H1 (cell line): ENCODE measurements at regions not wholly inside any gene's neighbourhood (a gene's known extent, or its start where the extent isn't known, plus 50 kb on each side); places are given as distances from the start of the nearest gene placed in this dataset.

Experiments used
- CTCF ChIA-PET: fragments of 300-600 bp; sonication (Branson Sonifier 250); formaldehyde crosslinking; loops from one replicate; lab custom pipeline; 2021; ENCODE audit not compliant: partially characterized antibody; lab: Charles Lee
- POLR2A ChIA-PET: fragments of 300-600 bp; sonication (Branson Sonifier 250); formaldehyde crosslinking; loops from one replicate; lab custom pipeline; 2021; ENCODE audit warnings: inconsistent platforms; ENCODE audit not compliant: partially characterized antibody; lab: Charles Lee
- DNase-seq, 2 experiments: peaks; one replicate each; pipeline versions ENCODE4 v3.0.0 to v3.0.0-alpha.2; 2010 to 2022; ENCODE audit warnings: low spot score in 2 of 2, low read depth in 1 of 2, mixed read lengths in 1 of 2
- FAIRE-seq: peaks from 2 replicates; lab custom pipeline; 2011; peaks lifted over from hg19 to GRCh38; lab: Jason Lieb, UNC
- H2AFZ ChIP-seq: 2 replicates; pipeline ENCODE4 v1.8.1; 2012; ENCODE audit warnings: low read length, inconsistent platforms
- H2AK5ac ChIP-seq: 2 replicates; pipeline ENCODE4 v1.6.1; 2013; ENCODE audit warnings: low read depth, low read length
- H2BK120ac ChIP-seq: replicated peaks from 2 replicates; pipeline ENCODE3; 2013; ENCODE audit warnings: low read depth, low read length, inconsistent platforms
- H2BK12ac ChIP-seq: 2 replicates; pipeline ENCODE4 v1.6.1; 2013; ENCODE audit warnings: low read depth, low read length
- H2BK15ac ChIP-seq: 2 replicates; pipeline ENCODE4 v1.6.1; 2013; ENCODE audit warnings: low read length
- H2BK20ac ChIP-seq: 2 replicates; pipeline ENCODE4 v1.6.1; 2013; ENCODE audit warnings: low read length
- H2BK5ac ChIP-seq: 2 replicates; pipeline ENCODE4 v1.6.1; 2013; ENCODE audit warnings: low read depth, low read length
- H3K14ac ChIP-seq: 2 replicates; pipeline ENCODE4 v1.6.1; 2013; ENCODE audit warnings: inconsistent platforms; ENCODE audit not compliant: insufficient read length
- H3K18ac ChIP-seq: 2 replicates; pipeline ENCODE4 v1.6.1; 2013; ENCODE audit warnings: low read length; ENCODE audit errors: extremely low read depth
- H3K23ac ChIP-seq: 2 replicates; pipeline ENCODE4 v1.6.1; 2013; ENCODE audit warnings: inconsistent platforms; ENCODE audit not compliant: insufficient read length
- H3K23me2 ChIP-seq: 2 replicates; pipeline ENCODE4 v1.6.1; 2013; ENCODE audit warnings: low read depth, low read length
- H3K27ac ChIP-seq: 2 replicates; pipeline ENCODE4 v1.6.1; 2011; ENCODE audit warnings: low read depth, low read length, inconsistent platforms
- H3K27me3 ChIP-seq, 4 experiments: replicated peaks in 1 of 4; 1 replicate in 1 of 4; 2 replicates in 3 of 4; pipeline versions ENCODE4 v1.6.1 to v1.8.1; 2011 to 2013; ENCODE audit warnings: low read length in 3 of 4, mild to moderate bottlenecking in 3 of 4, inconsistent platforms in 2 of 4, mixed read lengths in 2 of 4, moderate library complexity in 1 of 4; ENCODE audit not compliant: control insufficient read depth in 3 of 4, insufficient read depth in 3 of 4; ENCODE audit errors: extremely low read depth in 1 of 4
- H3K36me3 ChIP-seq, 4 experiments: 2 replicates each; pipeline versions ENCODE4 v1.6.1 to v1.8.1; 2011 to 2013; ENCODE audit warnings: mild to moderate bottlenecking in 4 of 4, low read length in 3 of 4, moderate library complexity in 2 of 4, control low read depth in 1 of 4, inconsistent platforms in 1 of 4; ENCODE audit not compliant: insufficient read depth in 4 of 4, control insufficient read depth in 2 of 4
- H3K4ac ChIP-seq: replicated peaks from 2 replicates; pipeline ENCODE3; 2013; ENCODE audit warnings: low read length, low read depth, mixed read lengths, inconsistent platforms; ENCODE audit not compliant: insufficient read length
- H3K4me1 ChIP-seq, 4 experiments: replicated peaks in 1 of 4; 1 replicate in 1 of 4; 2 replicates in 3 of 4; pipeline versions ENCODE4 v1.6.1 to v1.8.1; 2011 to 2013; ENCODE audit warnings: low read length in 3 of 4, inconsistent platforms in 2 of 4, mixed read lengths in 1 of 4; ENCODE audit not compliant: insufficient read depth in 4 of 4, control insufficient read depth in 3 of 4
- H3K4me2 ChIP-seq, 2 experiments: 2 replicates each; pipeline versions ENCODE4 v1.6.1 to v1.8.1; 2011 to 2013; ENCODE audit warnings: low read depth in 2 of 2, low read length in 2 of 2, control low read depth in 1 of 2, inconsistent platforms in 1 of 2, mild to moderate bottlenecking in 1 of 2; ENCODE audit not compliant: insufficient read depth in 1 of 2
- H3K4me3 ChIP-seq, 4 experiments: fragments of 200-600, 300-600 bp in 1 of 4; sonication (generic), shearing (Covaris generic), sonication (Bioruptor Twin) in 1 of 4; 2 replicates each; pipeline versions ENCODE4 v1.5.1 to v1.8.1; 2011 to 2016; ENCODE audit warnings: low read length in 4 of 4, low read depth in 3 of 4, control low read depth in 2 of 4, inconsistent platforms in 2 of 4, mild to moderate bottlenecking in 2 of 4, mixed read lengths in 1 of 4, moderate library complexity in 1 of 4; ENCODE audit not compliant: insufficient read depth in 2 of 4; ENCODE audit errors: extremely low read depth in 1 of 4
- H3K56ac ChIP-seq: replicated peaks from 2 replicates; pipeline ENCODE3; 2013; ENCODE audit warnings: low read depth, mild to moderate bottlenecking, mixed read lengths, low read length, inconsistent platforms; ENCODE audit not compliant: insufficient read length
- H3K79me1 ChIP-seq: 2 replicates; pipeline ENCODE4 v1.6.1; 2013; ENCODE audit warnings: low read depth, low read length, control low read depth
- H3K79me2 ChIP-seq, 2 experiments: 2 replicates each; pipeline versions ENCODE4 v1.6.1 to v1.8.1; 2012 to 2013; ENCODE audit warnings: low read length in 2 of 2, mild to moderate bottlenecking in 2 of 2, inconsistent platforms in 1 of 2; ENCODE audit not compliant: insufficient read depth in 2 of 2, control insufficient read depth in 1 of 2
- H3K9ac ChIP-seq, 4 experiments: replicated peaks in 1 of 4; 1 replicate in 1 of 4; 2 replicates in 3 of 4; pipeline versions ENCODE4 v1.6.1 to v1.8.1; 2011 to 2013; ENCODE audit warnings: low read depth in 3 of 4, low read length in 3 of 4, control low read depth in 2 of 4, mild to moderate bottlenecking in 2 of 4, moderate library complexity in 2 of 4, inconsistent platforms in 1 of 4; ENCODE audit errors: extremely low read depth in 1 of 4
- H3K9me3 ChIP-seq, 2 experiments: 2 replicates each; pipeline versions ENCODE4 v1.6.1 to v1.8.1; 2012 to 2013; ENCODE audit warnings: mild to moderate bottlenecking in 2 of 2, moderate library complexity in 2 of 2, control low read depth in 1 of 2, inconsistent platforms in 1 of 2, low read depth in 1 of 2, low read length in 1 of 2, mixed read lengths in 1 of 2; ENCODE audit not compliant: insufficient read depth in 2 of 2
- H4K20me1 ChIP-seq, 2 experiments: replicated peaks in 1 of 2; 2 replicates each; pipeline versions ENCODE3 to v1.8.1; 2011 to 2013; ENCODE audit warnings: inconsistent platforms in 2 of 2, low read length in 2 of 2, mild to moderate bottlenecking in 1 of 2; ENCODE audit not compliant: insufficient read depth in 2 of 2, control insufficient read depth in 1 of 2
- H4K5ac ChIP-seq: 2 replicates; pipeline ENCODE4 v1.6.1; 2013; ENCODE audit warnings: low read length, low read depth, mixed read lengths, inconsistent platforms; ENCODE audit not compliant: insufficient read length
- H4K8ac ChIP-seq: 2 replicates; pipeline ENCODE4 v1.8.0; 2013; ENCODE audit warnings: mild to moderate bottlenecking, moderate library complexity, low read length, inconsistent platforms; ENCODE audit not compliant: insufficient read depth; ENCODE audit errors: extremely low read depth
- H4K91ac ChIP-seq: replicated peaks from 2 replicates; pipeline ENCODE3; 2013; ENCODE audit warnings: low read length, mixed read lengths, inconsistent platforms; ENCODE audit not compliant: insufficient read length
- ASH2L ChIP-seq: fragments of 200-600, 300-600 bp; sonication (generic); IDR thresholded peaks from one replicate; pipeline ENCODE4 v1.7.1; 2017; ENCODE audit warnings: low read length
- CBX8 ChIP-seq: fragments of 300-800, 300-1000 bp; sonication (generic); IDR thresholded peaks from 2 replicates; pipeline ENCODE4 v1.7.1; 2016; ENCODE audit warnings: low read depth, low read length, borderline replicate concordance
- EZH2 ChIP-seq: fragments of 200-600 bp; sonication (generic); IDR thresholded peaks from 2 replicates; pipeline ENCODE4 v1.7.1; 2012; ENCODE audit warnings: low read depth, mild to moderate bottlenecking, moderate library complexity, low read length, inconsistent platforms; ENCODE audit not compliant: severe bottlenecking
- HDAC6 ChIP-seq: IDR thresholded peaks from one replicate; pipeline ENCODE4 v1.7.1; 2012; ENCODE audit warnings: low read depth, mild to moderate bottlenecking, inconsistent platforms, low read length, moderate library complexity
- JUN ChIP-seq: IDR thresholded peaks from 2 replicates; pipeline ENCODE4 v1.6.1; 2011; ENCODE audit warnings: low read depth, mild to moderate bottlenecking, improper control_type of control experiment, low read length
- PHF8 ChIP-seq: fragments of 200-600 bp; sonication (generic); conservative IDR thresholded peaks from 2 replicates; pipeline ENCODE4 v1.7.1; 2012; ENCODE audit warnings: low read depth, mild to moderate bottlenecking, inconsistent platforms, low read length, moderate library complexity
- RXRA ChIP-seq: IDR thresholded peaks from 2 replicates; pipeline ENCODE4 v1.6.1; 2011; ENCODE audit warnings: low read depth, mild to moderate bottlenecking, low read length, moderate library complexity; ENCODE audit not compliant: insufficient read depth
- SP2 ChIP-seq: IDR thresholded peaks from 2 replicates; pipeline ENCODE4 v1.6.1; 2012; ENCODE audit warnings: mild to moderate bottlenecking, low read length, inconsistent platforms
- YY1 ChIP-seq: IDR thresholded peaks from 2 replicates; pipeline ENCODE4 v1.6.1; 2011; ENCODE audit warnings: low read depth, mild to moderate bottlenecking, low read length
- WGBS, 2 experiments: shearing (Covaris generic) in 1 of 2; methylation state at CpG; one replicate each; pipeline versions ENCODE4 v1.1.6 to v1.1.7; 2013 to 2015; ENCODE audit warnings: low lambda C conversion rate in 2 of 2, mixed read lengths in 2 of 2, inconsistent platforms in 1 of 2, low coverage in 1 of 2, missing lambda C conversion rate in 1 of 2; ENCODE audit not compliant: insufficient replicate concordance in 2 of 2, insufficient coverage in 1 of 2, insufficient read length in 1 of 2; ENCODE audit errors: extremely low coverage in 1 of 2, missing lambda C conversion rate in 1 of 2; 5-methylcytosine and 5-hydroxymethylcytosine counted together

- H2BK12ac ChIP-seq: no peak overlapping the region
- no peaks in the 10 kb centered on the region for H3K4me1 ChIP-seq
- no peak overlapping the region for H3K4me3 ChIP-seq
- no peak overlapping the region for H3K4me2 ChIP-seq
- no peak overlapping the region for H3K4ac ChIP-seq
- no peaks in the 10 kb centered on the region for H3K9me3 ChIP-seq
- no peaks in the 10 kb centered on the region; a peak in 1 of 8 replicates for H3K36me3 ChIP-seq
- no peak overlapping the region for H3K14ac ChIP-seq
- H3K27me3 ChIP-seq: no peaks in the 10 kb centered on the region
- H2AFZ ChIP-seq: no peak overlapping the region
- WGBS, 2 experiments: 89% methylated on average over 7 of the region's 7 CpGs; no CpG with 5 or more reads in 1 of the 2 experiments
- no peak overlapping the region for H2BK5ac ChIP-seq
- H3K9ac ChIP-seq: no peak overlapping the region
- CTCF ChIA-PET: no interaction called here
- H2BK20ac ChIP-seq: no peak overlapping the region
- H3K79me1 ChIP-seq: no peaks in the 10 kb centered on the region
- H3K23ac ChIP-seq: no peak overlapping the region
- no peak overlapping the region for H3K56ac ChIP-seq
- no peak overlapping the region for H2AK5ac ChIP-seq
- DNase-seq (no peak), FAIRE-seq (no peak)
- no peaks in the 10 kb centered on the region for H3K79me2 ChIP-seq
- H3K18ac ChIP-seq: no peak overlapping the region
- H4K20me1 ChIP-seq: no peaks in the 10 kb centered on the region
- H3K27ac ChIP-seq: no peak overlapping the region
- no peak overlapping the region for H2BK15ac ChIP-seq
- no peak overlapping the region for H4K8ac ChIP-seq
- POLR2A ChIA-PET: no interaction called here
- H4K91ac ChIP-seq: no peak overlapping the region
- no peak for TF ChIP-seq JUN
- no peak for TF ChIP-seq RXRA
- TF ChIP-seq CBX8: no peak
- TF ChIP-seq ASH2L: no peak
- TF ChIP-seq HDAC6: no peak
- no peak for TF ChIP-seq PHF8
- TF ChIP-seq SP2: no peak
- TF ChIP-seq EZH2: no peak
- TF ChIP-seq YY1: no peak
- H3K23me2 ChIP-seq: no peaks in the 10 kb centered on the region
- no peak overlapping the region for H4K5ac ChIP-seq
- no peak overlapping the region for H2BK120ac ChIP-seq
These were observed 716.4 kb downstream of the RNF144A start for GRCh38 chr2:7633566-7634153.
